Fibroblast of gingiva (primary cell): ENCODE measurements at regions not wholly inside any gene's neighbourhood (a gene's known extent, or its start where the extent isn't known, plus 50 kb on each side); places are given as distances from the start of the nearest gene placed in this dataset.
A peak's percentile ranks its signal among the peaks of the same experiment; 100 is the strongest.

Experiments used
- DNase-seq: peaks from one replicate; pipeline ENCODE4 v3.0.0-alpha.2; 2011; ENCODE audit warnings: low read depth

DNA sequence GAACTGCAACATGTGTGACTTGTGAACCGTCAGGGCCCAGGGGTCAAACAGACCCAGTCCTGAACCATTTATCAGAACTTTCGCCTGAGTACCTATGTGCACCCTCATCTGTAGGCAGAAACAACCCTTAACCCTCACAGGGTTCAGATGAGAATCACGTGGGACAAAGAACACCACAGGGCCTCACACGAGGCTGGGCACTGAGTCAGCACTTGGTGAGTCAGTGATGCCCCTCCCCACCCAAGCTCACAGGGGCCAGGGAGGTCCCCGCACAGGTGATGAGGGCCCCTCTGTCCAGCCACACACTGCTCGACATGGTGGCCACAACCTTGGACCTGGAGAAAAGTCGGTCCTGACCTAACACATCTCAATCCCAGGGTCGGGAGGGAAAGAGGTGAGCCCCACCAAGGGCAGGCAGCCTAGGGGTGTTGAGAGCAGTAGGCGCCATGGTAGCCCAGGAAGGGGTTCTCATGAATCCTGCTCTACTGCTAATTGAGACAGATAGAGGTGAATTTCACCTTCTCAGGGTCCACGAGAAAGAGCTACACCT lies 176.4 kb downstream of the SHANK2 start:
- no peak for DNase-seq

DNA sequence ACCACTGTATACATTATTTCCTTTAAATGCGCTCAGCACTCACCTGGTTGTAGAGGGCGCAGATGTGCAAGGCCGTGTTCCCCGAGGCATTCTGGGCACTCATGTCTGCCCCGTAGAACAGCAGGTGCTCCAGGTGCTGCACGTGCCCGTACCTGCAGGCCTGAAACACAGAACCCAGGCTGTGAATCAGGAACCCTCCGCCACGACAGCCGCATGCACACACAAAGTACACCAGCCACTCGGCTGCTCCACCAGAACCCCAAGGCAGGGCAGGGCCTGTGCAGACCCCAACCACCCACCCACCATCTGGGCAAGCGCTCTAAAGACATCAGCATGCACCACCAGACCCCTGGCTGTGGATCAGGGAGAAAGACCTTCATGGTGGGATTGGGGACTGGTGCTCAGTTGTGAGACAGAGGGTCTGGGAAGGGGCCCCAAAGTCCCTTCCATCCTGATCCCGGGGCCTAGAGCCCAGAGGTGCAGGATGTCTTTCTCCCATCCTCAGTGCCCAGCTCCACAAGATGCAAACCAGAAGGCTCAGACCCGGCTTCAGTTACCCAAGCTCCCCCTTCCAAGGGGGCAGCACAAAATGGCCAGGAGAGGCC lies 177.2 kb downstream of the SHANK2 start:
- DNase-seq, result no peak

DNA sequence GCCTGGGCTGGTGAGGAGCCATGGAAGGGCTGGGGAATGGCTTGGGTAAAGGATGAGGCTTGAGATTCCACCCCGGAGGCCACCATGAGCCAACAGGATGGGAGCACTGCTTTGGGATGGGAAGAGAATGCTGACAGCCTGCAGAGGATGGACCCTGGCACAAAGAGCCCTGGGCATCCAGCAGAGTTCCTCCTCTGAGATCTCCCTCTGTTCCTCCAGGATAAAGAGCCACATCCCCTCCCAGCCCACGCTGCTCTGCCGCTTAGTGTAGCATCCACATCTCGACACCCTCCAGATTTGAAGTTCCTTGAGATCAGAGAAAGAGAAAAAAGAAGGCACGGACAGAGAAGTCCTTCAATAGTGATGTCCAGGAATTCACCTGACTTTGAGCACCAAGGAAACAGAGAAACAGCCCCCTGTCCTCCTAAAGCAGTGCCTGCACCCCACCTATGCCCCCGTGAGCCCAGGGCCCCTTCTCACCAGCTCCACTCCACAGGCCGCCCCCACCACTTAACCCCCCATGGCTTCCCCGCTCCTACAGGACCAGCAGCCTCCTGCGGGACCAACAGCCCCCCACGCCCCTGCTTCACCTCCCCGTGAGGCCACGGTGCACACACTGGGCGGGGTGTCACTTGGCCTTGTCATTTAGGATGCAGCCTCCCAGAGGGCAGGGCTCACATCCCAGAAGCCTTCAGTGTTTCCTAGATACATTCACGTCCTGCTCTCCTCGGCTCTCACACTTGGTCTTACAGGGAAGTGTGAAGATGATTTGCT lies 180.5 kb downstream of the SHANK2 start:
- no peak for DNase-seq

DNA sequence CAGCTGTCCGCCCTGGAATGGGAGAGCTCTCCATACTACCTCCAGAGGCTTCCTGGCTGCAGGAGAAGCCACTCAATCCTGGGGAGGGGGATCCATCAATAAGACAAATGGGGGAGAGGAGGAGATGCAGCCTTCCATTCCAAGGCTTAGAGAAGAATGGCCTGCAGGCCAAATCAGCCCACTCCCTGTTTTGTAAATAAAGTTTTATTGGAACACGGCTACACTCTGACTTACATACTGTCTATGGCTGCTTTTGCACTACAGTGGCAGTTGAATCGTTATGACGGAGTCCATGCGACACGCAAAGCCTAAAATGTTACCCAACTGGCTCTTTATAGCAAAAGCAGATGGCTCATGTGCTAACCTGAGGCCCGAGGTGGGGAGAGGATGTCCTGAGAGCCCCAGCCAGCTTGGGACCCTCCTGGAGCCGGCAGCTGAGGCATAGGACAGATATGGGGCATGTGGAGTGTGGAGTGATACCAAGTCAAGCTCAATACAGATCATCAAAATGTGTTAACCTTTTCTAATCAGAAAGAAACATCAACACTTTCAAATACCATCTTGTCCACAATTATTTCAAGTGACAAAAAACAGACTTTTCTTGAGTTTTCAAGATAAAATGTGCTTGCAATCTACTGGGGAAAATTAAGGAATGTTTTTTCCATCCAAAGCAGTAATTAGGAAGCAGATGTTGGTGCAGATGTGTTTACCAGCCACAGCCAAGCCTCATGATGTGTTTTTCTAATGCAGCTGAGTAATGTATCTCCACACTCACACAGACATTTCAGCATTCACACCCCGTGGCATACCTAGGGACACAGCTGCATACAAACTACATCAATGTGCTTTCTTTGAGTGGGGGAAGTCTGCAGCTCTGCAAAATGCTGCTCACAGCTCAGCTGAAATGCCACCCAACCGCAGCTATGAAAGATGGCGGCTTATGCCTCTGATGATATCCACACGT lies 181.6 kb downstream of the SHANK2 start:
- DNase-seq, result peak; percentile 26

DNA sequence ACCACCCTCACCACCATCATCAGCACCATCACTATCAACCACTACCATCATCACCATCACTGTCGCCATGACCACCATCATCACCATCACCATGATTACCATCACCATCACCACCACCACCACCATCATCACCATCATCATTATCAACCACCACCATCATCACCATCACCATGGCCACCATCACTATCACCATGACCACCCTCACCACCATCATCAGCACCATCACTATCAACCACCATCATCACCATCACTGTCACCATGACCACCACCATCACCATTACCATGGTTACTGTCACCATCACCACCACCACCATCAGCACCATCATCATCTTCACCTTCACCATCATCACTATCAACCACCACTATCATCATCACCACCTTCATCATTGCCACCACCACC lies 183.4 kb downstream of the SHANK2 start:
- no peak for DNase-seq

DNA sequence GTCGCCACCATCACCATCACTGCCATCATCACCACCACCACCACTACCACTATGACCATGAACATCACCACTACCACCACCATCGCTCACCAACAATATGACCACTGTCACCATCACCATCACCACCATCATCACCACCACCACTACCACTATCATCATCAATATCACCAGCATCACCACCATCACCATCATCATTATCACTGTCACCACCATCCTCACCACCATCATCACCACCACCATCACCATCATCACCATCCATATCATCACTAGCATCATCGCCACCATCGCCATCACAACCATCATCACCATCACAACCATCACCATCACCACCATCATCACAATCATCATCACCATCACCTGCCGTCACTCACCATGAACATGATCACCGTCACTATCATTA lies 184.6 kb downstream of the SHANK2 start:
- DNase-seq, result no peak

DNA sequence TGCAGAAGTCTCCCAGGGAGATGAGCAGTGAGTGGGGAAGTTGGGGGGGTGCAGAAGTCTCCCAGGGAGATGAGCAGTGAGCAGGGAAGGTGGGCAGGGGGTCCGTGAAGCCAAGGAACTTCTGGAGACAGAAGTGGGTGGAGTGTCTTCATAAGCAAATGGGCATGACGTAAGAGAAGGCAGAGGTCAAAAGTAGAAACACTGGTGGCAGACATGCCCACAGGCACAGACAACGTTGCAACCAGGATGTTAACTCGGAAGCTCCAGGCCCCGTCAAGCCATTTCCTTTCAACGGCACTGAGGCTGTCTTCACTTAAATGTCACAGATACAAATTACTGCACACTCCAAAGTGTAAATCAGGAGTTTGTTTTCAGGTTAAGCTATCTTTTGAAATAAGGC lies 186.1 kb downstream of the SHANK2 start:
- no peak for DNase-seq

DNA sequence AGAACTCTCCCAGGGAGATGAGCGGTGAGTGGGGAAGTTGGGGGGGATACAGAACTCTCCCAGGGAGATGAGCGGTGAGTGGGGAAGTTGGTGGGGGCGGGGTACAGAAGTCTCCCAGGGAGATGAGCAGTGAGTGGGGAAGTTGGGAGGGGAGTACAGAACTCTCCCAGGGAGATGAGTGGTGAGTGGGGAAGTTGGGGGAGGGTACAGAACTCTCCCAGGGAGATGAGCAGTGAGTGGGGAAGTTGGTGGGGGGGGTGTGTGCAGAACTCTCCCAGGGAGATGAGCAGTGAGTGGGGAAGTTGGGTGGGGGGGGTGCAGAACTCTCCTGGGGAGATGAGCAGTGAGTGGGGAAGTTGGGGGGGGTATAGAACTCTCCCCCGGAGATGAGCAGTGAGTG lies 186.5 kb downstream of the SHANK2 start:
- DNase-seq, result no peak

DNA sequence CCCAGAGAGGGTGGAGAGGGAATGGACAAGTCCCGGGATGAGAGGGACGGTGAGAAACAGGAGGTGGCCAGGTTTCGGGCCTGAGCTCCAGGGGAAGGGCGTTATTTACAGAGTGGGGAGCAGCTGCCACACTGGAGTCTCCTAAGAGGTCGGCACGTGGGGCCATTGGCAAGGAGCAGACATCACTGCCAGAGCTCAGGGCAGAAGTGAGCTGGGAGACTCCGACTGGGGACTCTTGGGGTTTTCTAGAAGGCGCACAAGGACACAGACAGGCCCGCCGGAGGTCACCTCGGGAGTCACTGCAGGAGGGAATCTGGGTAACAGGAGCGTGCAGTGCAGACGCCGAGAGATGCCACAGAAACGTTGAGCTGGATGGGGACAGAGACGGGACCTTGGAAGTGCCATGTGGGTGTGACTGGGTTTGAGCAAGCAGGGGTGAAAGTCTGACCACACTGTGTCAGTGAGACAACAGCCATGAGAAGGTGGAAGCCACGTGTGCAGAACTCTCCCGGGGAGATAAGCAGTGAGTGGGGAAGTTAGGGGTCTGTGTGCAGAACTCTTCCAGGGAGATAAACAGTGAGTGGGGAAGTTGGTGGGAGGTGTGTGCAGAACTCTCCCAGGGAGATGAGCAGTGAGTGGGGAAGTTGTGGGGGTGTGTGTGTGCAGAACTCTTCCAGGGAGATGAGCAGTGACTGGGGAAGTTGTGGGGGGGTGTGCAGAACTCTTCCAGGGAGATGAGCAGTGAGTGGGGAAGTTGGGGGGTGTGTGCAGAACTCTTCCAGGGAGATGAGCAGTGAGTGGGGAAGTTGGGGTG lies 187.5 kb downstream of the SHANK2 start:
- DNase-seq, result no peak

DNA sequence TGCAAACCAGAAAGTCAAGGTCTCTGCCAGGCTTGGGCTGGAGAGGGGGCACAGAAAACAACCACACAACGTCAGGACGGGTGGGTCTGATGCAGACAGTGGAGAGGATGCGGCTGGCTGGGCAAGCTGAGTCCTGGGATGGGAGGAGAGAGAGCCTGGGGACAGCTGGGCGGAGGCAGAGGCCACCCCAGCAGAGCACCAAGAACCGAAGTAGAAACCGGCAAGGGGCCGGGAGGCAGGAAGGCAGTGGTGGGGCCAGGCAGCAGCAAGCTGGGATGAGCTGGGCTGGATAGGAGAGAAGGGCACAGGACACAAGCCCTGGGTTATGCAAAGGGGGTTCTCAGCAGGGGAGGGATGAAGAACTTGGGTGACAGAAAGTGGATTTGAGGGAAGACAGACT lies 188.2 kb downstream of the SHANK2 start:
- no peak for DNase-seq

DNA sequence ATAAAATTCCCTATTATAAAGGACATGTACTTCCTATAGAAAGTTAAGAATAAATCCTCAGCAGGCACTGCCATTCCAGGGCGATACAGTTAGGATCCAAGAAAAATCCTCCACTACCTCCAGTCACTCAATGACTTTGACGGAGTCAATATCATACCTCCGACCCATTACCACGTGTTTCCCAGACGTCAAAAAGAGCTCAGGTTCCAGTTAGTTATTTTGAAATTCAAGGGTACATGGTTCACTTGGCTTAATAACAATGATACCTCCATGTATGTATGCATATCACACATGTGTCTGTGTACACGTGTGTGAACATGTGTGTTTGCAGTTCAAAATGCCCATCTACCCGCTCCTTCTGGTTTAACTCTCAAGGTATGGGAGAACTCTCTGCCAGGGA lies 189.2 kb downstream of the SHANK2 start:
- DNase-seq, result no peak

DNA sequence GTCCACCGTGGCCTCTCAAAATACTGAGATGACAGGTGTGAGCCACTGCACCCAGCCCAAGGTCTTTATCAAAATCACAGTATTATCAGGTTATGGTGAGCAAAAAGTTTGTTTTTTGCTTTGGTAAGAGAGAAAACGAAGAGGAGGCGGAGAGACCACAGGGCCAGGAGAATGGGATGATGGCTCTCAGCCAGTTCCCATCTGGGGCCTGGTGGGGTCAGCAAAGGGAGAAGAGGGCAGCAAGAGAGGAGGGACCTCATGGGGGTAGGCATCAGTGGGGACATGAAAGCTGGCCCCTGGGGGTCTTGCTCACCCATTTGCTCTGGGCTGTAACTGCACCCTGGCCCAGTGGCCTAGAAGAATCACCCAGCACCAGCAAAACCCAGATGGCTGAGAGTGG lies 190.2 kb downstream of the SHANK2 start:
- DNase-seq, result no peak

DNA sequence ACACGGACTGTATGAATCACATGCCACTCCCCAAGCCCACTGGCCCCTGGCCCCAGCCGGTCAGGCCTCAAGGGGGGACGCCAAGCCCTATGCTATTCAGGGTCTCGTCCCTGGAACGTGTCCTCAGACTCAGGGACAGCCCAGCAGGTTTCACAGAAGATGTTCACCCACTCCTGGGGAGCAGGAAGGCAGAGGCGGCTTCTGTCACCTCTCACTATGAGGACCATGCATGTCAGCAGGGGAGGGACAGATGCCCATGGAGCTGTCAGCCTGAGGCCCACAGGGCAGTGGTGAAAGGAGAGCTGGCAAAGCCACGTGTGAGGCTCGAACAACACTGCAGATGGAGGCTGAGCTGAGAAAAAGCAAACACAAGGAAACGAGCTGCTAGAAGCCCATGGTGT lies 192.0 kb downstream of the SHANK2 start:
- DNase-seq, result no peak

DNA sequence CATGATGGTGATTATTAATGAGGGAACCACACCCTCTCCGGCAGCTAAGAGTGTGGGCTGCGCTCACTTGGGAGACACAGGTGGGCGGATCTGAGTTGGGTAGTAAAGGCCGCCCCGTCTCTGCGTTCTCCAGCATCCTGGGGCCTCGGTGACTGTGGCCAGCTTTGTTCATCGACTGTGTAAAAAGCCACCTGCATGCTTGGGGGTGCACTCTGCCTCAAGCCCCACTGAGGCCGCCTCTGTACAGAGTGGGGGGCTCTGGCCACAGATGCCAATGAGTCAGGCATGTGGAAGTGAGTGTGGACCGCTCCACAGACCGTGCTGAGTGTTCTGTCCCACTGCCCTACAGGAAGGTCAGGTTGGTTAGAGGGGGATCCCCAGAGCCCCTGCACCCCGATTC lies 192.7 kb downstream of the SHANK2 start:
- DNase-seq, result no peak

DNA sequence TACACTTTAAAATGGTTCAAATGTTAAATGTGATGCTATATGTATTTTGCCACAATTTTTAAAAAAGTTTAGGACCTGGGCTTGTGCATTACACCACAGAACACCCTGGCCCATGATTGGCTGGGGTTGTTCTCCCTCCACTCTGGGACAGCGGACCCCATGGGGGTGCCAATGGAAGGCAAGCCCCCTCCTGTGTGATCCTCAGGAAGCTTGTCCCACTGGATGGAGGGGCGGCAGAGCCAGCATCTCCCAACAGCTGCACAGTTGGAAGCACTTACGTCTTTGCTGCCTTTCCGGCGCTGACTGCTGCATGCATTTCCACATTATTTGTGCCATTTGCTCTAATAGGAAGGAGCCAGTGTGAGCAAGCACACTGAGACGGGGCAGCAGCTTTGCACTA lies 196.5 kb downstream of the SHANK2 start:
- DNase-seq, result no peak
